Esophagus squamous epithelium (tissue), 5 donors: ENCODE measurements at regions not wholly inside any gene's neighbourhood (a gene's known extent, or its start where the extent isn't known, plus 50 kb on each side); places are given as distances from the start of the nearest gene placed in this dataset.

ENCODE experiments used
- DNase-seq: peaks from one replicate; lab custom pipeline; 2025; lab: John Stamatoyannopoulos, UW
- H3K27ac ChIP-seq, 4 donors: fragments of 200-600 bp; sonication (generic); one replicate each; pipeline ENCODE4 v1.5.1; 2016 to 2019; ENCODE audit warnings: mild to moderate bottlenecking in 1 of 4
- H3K27me3 ChIP-seq, 4 donors: fragments of 200-600 bp; sonication (generic); 1 replicate in 3 of 4; 2 replicates in 1 of 4; pipeline versions ENCODE4 v1.5.1 to v1.6.0; 2017 to 2021; ENCODE audit warnings: antibody characterized with exemption in 1 of 4
- H3K36me3 ChIP-seq, 3 donors: fragments of 200-600 bp; sonication (generic); one replicate each; pipeline ENCODE4 v1.5.1; 2016 to 2019
- H3K4me1 ChIP-seq, 3 donors: fragments of 200-600 bp; sonication (generic); one replicate each; pipeline ENCODE4 v1.5.1; 2017 to 2019
- H3K4me3 ChIP-seq, 4 donors: fragments of 200-600 bp; sonication (generic); 1 replicate in 3 of 4; 2 replicates in 1 of 4; pipeline ENCODE4 v1.5.1; 2016 to 2019; ENCODE audit warnings: mild to moderate bottlenecking in 2 of 4, moderate library complexity in 1 of 4
- H3K9me3 ChIP-seq, 3 donors: fragments of 200-600 bp; sonication (generic); one replicate each; pipeline ENCODE4 v1.5.1; 2016 to 2019
- CTCF ChIP-seq, 6 experiments: fragments of 450-650 bp in 4 of 6; fragments of 200-600 bp in 2 of 6; sonication (generic) in 2 of 6; IDR thresholded peaks; one replicate each; pipeline ENCODE4 v1.5.1; 2016 to 2019; ENCODE audit warnings: antibody characterized with exemption in 6 of 6, mild to moderate bottlenecking in 4 of 6, moderate library complexity in 4 of 6
- POLR2A ChIP-seq, 4 donors: fragments of 450-650 bp; IDR thresholded peaks; one replicate each; pipeline ENCODE4 v1.6.1; 2017; ENCODE audit warnings: antibody characterized with exemption in 4 of 4, mild to moderate bottlenecking in 4 of 4, moderate library complexity in 3 of 4
- WGBS, 2 donors: methylation state at CpG; one replicate each; pipeline ENCODE4 v1.1.5; 2018; 5-methylcytosine and 5-hydroxymethylcytosine counted together
- intact Hi-C: fragments of 100-400 bp; cut with DNase I; formaldehyde crosslinking; loops from one replicate; pipeline ENCODE4 v1.15.0; 2022
- donor health status: DM: yes; HTN: yes; CAD: no.

DNA sequence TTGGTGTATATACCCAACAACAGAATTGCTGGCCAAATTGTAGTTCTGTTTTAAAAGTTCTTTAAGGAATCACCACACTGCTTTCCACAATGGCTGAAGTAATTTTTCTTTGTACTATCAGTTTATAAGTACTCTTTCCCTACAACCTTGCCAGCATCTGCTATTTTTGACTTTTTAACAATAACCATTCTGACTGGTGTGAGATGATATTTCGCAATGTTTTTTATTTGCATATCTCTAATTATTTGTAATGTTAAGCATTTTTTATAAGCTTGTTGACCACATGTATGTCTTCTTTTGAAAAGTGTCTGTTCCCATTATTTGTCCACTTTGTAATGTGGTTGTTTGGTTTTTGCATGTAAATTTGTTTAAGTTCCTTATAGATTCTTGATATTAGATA, 509.9 kb upstream of the POU3F4 start:
- 79 to 89% methylated on average over 1 of the region's 1 CpG for WGBS, 2 donors
- no peaks in the 10 kb centered on the region for H3K9me3 ChIP-seq
- no peak overlapping the region for H3K4me3 ChIP-seq

DNA sequence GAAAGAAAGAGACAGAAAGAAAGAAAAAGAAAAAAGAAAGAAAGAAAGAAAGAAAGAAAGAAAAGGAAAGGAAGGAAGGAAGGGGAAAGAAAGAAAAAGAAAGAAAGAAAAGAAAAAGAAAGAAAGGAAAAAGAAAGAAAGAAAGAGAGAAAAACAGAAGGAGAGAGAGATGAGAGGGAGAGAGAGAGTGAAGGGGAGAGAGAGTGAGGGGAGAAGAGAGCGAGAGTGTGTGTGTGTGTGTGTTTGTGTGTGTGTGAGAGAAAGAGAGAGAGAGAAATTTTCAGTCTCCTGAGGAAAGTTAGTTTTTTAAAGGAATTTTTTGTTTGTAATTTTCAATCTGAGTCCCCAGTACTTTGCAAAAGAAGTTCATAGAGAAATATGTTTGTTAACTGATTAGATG, 504.1 kb upstream of the POU3F4 start:
- DNase-seq = no peak
- TF ChIP-seq POLR2A (IDR thresholded peaks at IDR 0.05) = no peak
- no peak for TF ChIP-seq CTCF (IDR thresholded peaks at IDR 0.05)
- H3K27ac ChIP-seq = no peak overlapping the region
- H3K4me3 ChIP-seq = no peak overlapping the region
- H3K9me3 ChIP-seq = no peaks in the 10 kb centered on the region
- intact Hi-C loops = no loop called here
- no peaks in the 10 kb centered on the region for H3K36me3 ChIP-seq
- H3K27me3 ChIP-seq = no peaks in the 10 kb centered on the region
- WGBS, 2 donors = 61 to 100% methylated on average over 1 of the region's 1 CpG
- no peaks in the 10 kb centered on the region for H3K4me1 ChIP-seq

More for the DNA sequence above, 509.9 kb upstream of the POU3F4 start:
- DNase-seq = no peak
- H3K4me1 ChIP-seq = no peaks in the 10 kb centered on the region
- no peak for TF ChIP-seq POLR2A (IDR thresholded peaks at IDR 0.05)
- no peak overlapping the region for H3K27ac ChIP-seq
- no peaks in the 10 kb centered on the region for H3K36me3 ChIP-seq
- no peaks in the 10 kb centered on the region for H3K27me3 ChIP-seq
- intact Hi-C loops = no loop called here

GRCh38 chrX:83008415-83008814, 499.7 kb upstream of the POU3F4 start:
- no peaks in the 10 kb centered on the region for H3K36me3 ChIP-seq
- H3K27me3 ChIP-seq = no peaks in the 10 kb centered on the region
- no peaks in the 10 kb centered on the region for H3K9me3 ChIP-seq
- intact Hi-C loops = no loop called here
- H3K4me3 ChIP-seq = no peak overlapping the region
- H3K4me1 ChIP-seq = no peaks in the 10 kb centered on the region
- H3K27ac ChIP-seq = no peak overlapping the region
- DNase-seq = no peak
- TF ChIP-seq CTCF (IDR thresholded peaks at IDR 0.05) (peak in 3 of 6 experiments; percentile 12 to 33 (median 20)), POLR2A (IDR thresholded peaks at IDR 0.05) (no peak)
- WGBS, 2 donors = 62 to 80% methylated on average over 6 of the region's 6 CpGs

DNA sequence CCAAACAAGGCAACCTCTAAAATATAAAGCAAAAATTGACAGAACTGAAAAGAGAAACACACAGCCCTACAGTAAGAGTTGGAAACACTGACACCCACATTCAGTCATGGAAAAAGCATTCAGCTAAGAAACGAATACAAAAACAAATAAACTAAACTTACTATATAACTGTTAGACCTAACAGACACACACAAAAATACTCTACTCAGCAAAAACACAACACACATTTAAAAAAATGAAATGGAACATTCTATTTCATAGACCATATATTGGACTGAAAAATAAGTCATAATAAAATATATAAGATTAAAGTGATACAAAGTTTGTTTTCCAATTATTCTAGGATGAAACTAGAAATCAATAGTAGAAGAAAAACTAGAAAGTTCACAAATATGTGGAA, 488.8 kb upstream of the POU3F4 start:
- TF ChIP-seq POLR2A (IDR thresholded peaks at IDR 0.05) = no peak
- TF ChIP-seq CTCF (IDR thresholded peaks at IDR 0.05) = no peak
- Histone ChIP-seq H3K27me3 (no peaks in the 10 kb centered on the region), H3K36me3 (no peaks in the 10 kb centered on the region), H3K9me3 (no peaks in the 10 kb centered on the region), H3K27ac (no peak overlapping the region), H3K4me3 (no peak overlapping the region), H3K4me1 (no peaks in the 10 kb centered on the region)
- DNase-seq = no peak
- 36 to 37% methylated on average over 1 of the region's 1 CpG for WGBS, 2 donors
- intact Hi-C loops = no loop called here

- 0% methylated on average over 1 of the region's 1 CpG; no CpG with 5 or more reads in 1 of the 2 donors for WGBS, 2 donors
- Histone ChIP-seq H3K4me1 (no peaks in the 10 kb centered on the region), H3K27me3 (no peaks in the 10 kb centered on the region), H3K9me3 (no peaks in the 10 kb centered on the region), H3K4me3 (no peak overlapping the region), H3K36me3 (no peaks in the 10 kb centered on the region), H3K27ac (no peak overlapping the region)
- intact Hi-C loops = no loop called here
- DNase-seq = no peak
- TF ChIP-seq CTCF (IDR thresholded peaks at IDR 0.05) = no peak
- TF ChIP-seq POLR2A (IDR thresholded peaks at IDR 0.05) = no peak
Observed at GRCh38 chrX:83022020-83022419, 486.1 kb upstream of the POU3F4 start.
